Neural progenitor cell (in vitro differentiated cells): ENCODE measurements at regions not wholly inside any gene's neighbourhood (a gene's known extent, or its start where the extent isn't known, plus 50 kb on each side); places are given as distances from the start of the nearest gene placed in this dataset.

Experiments used
- EZH2phosphoT487 ChIP-seq: fragments of 200-600 bp; sonication (generic); IDR thresholded peaks from 2 replicates; pipeline ENCODE4 v1.6.1; 2017; ENCODE audit warnings: antibody characterized with exemption
- TF ChIP-seq, protein P1 (sequence below): fragments of 200-600 bp; sonication (generic); IDR thresholded peaks from 2 replicates; pipeline ENCODE4 v1.5.1; 2017; ENCODE audit warnings: antibody characterized with exemption, mild to moderate bottlenecking

DNA sequence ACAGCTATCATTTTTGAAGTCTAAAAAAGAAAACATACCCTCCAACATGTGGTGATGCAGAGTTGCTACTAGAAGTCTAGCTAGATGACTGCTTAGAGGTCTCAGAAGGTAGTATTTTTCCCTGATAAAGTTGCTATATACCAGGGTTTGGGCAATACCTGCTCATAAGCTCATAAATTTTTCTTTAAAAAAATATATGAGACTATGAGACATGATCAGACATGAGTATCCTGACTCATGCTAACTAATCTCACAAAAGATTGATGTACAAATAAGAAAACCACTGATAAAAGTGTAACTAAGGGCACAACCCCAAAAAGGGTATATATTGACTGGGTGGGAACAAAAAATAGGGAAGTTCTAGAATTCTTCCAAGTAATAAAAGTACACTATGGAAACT lies 740.9 kb downstream of the METTL15 start:
- no peak for TF ChIP-seq EZH2phosphoT487
- TF ChIP-seq, protein P1, sequence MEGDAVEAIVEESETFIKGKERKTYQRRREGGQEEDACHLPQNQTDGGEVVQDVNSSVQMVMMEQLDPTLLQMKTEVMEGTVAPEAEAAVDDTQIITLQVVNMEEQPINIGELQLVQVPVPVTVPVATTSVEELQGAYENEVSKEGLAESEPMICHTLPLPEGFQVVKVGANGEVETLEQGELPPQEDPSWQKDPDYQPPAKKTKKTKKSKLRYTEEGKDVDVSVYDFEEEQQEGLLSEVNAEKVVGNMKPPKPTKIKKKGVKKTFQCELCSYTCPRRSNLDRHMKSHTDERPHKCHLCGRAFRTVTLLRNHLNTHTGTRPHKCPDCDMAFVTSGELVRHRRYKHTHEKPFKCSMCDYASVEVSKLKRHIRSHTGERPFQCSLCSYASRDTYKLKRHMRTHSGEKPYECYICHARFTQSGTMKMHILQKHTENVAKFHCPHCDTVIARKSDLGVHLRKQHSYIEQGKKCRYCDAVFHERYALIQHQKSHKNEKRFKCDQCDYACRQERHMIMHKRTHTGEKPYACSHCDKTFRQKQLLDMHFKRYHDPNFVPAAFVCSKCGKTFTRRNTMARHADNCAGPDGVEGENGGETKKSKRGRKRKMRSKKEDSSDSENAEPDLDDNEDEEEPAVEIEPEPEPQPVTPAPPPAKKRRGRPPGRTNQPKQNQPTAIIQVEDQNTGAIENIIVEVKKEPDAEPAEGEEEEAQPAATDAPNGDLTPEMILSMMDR: no peak
